Esophagus muscularis mucosa (tissue), 4 donors: ENCODE measurements at regions not wholly inside any gene's neighbourhood (a gene's known extent, or its start where the extent isn't known, plus 50 kb on each side); places are given as distances from the start of the nearest gene placed in this dataset.

Source experiments
- DNase-seq: peaks from one replicate; pipeline ENCODE4 v3.0.0-alpha.2; 2017; ENCODE audit errors: extremely low spot score
- H3K27ac ChIP-seq, 4 donors: fragments of 200-600 bp; sonication (generic); replicated peaks in 1 of 4; 1 replicate in 3 of 4; 2 replicates in 1 of 4; pipeline ENCODE4 v1.5.1; 2016 to 2019; ENCODE audit warnings: mild to moderate bottlenecking in 1 of 4
- H3K27me3 ChIP-seq, 4 donors: fragments of 200-600 bp; sonication (generic); one replicate each; pipeline versions ENCODE4 v1.5.1 to v1.6.0; 2016 to 2019
- H3K36me3 ChIP-seq, 4 donors: fragments of 200-600 bp; sonication (generic); one replicate each; pipeline ENCODE4 v1.5.1; 2016 to 2019
- H3K4me1 ChIP-seq, 4 donors: fragments of 200-600 bp; sonication (generic); one replicate each; pipeline ENCODE4 v1.5.1; 2016 to 2019
- H3K4me3 ChIP-seq, 4 donors: fragments of 200-600 bp; sonication (generic); 1 replicate in 2 of 4; 2 replicates in 2 of 4; pipeline ENCODE4 v1.5.1; 2016 to 2019; ENCODE audit warnings: mild to moderate bottlenecking in 4 of 4, moderate library complexity in 1 of 4
- H3K9me3 ChIP-seq, 4 donors: fragments of 200-600 bp; sonication (generic); 1 replicate in 3 of 4; 2 replicates in 1 of 4; pipeline ENCODE4 v1.5.1; 2016 to 2019
- EP300 ChIP-seq: sonication (generic); formaldehyde crosslinking; IDR thresholded peaks from one replicate; pipeline ENCODE4 v1.6.1; 2017; ENCODE audit warnings: antibody characterized with exemption
- POLR2A ChIP-seq: fragments of 450-650 bp; IDR thresholded peaks from one replicate; pipeline ENCODE4 v1.6.1; 2017; ENCODE audit warnings: antibody characterized with exemption, moderate library complexity, mild to moderate bottlenecking, low read depth
- POLR2AphosphoS5 ChIP-seq, 2 donors: sonication (generic); formaldehyde crosslinking; IDR thresholded peaks; one replicate each; pipeline ENCODE4 v1.6.1; 2017; ENCODE audit warnings: antibody characterized with exemption in 2 of 2
- WGBS: methylation state at CpG from one replicate; pipeline ENCODE4 v1.1.5; 2018; 5-methylcytosine and 5-hydroxymethylcytosine counted together
- intact Hi-C: fragments of 100-400 bp; cut with DNase I; formaldehyde crosslinking; loops from one replicate; pipeline ENCODE4 v1.15.1; 2023
- TF ChIP-seq, protein P1 (sequence below), 3 experiments: fragments of 200-600 bp in 2 of 3; fragments of 450-650 bp in 1 of 3; sonication (generic) in 2 of 3; IDR thresholded peaks; one replicate each; pipeline ENCODE4 v1.5.1; 2017 to 2019; ENCODE audit warnings: antibody characterized with exemption in 3 of 3, mild to moderate bottlenecking in 2 of 3, moderate library complexity in 1 of 3

GRCh38 chr6:44721954-44722578 lies 334.6 kb downstream of the CDC5L start:
- Histone ChIP-seq H3K4me1 (no peaks in the 10 kb centered on the region), H3K27me3 (no peaks in the 10 kb centered on the region), H3K9me3 (no peaks in the 10 kb centered on the region), H3K27ac (no peak overlapping the region), H3K36me3 (no peaks in the 10 kb centered on the region), H3K4me3 (no peak overlapping the region)
- TF ChIP-seq, protein P1, sequence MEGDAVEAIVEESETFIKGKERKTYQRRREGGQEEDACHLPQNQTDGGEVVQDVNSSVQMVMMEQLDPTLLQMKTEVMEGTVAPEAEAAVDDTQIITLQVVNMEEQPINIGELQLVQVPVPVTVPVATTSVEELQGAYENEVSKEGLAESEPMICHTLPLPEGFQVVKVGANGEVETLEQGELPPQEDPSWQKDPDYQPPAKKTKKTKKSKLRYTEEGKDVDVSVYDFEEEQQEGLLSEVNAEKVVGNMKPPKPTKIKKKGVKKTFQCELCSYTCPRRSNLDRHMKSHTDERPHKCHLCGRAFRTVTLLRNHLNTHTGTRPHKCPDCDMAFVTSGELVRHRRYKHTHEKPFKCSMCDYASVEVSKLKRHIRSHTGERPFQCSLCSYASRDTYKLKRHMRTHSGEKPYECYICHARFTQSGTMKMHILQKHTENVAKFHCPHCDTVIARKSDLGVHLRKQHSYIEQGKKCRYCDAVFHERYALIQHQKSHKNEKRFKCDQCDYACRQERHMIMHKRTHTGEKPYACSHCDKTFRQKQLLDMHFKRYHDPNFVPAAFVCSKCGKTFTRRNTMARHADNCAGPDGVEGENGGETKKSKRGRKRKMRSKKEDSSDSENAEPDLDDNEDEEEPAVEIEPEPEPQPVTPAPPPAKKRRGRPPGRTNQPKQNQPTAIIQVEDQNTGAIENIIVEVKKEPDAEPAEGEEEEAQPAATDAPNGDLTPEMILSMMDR (IDR thresholded peaks at IDR 0.05): no peak
- no peak for TF ChIP-seq POLR2A
- no peak for TF ChIP-seq POLR2AphosphoS5 (IDR thresholded peaks at IDR 0.05)
- TF ChIP-seq EP300: no peak
- no peak for DNase-seq
- intact Hi-C loops: no loop called here
- 95% methylated on average over 2 of the region's 2 CpGs for WGBS

GRCh38 chr6:44722736-44723135 lies 335.2 kb downstream of the CDC5L start:
- TF ChIP-seq EP300: no peak
- no peak for TF ChIP-seq POLR2AphosphoS5 (IDR thresholded peaks at IDR 0.05)
- TF ChIP-seq POLR2A: no peak
- TF ChIP-seq, protein P1 (IDR thresholded peaks at IDR 0.05): no peak
- no peak overlapping the region for H3K27ac ChIP-seq
- H3K4me1 ChIP-seq: no peaks in the 10 kb centered on the region
- intact Hi-C loops: no loop called here
- H3K4me3 ChIP-seq: no peak overlapping the region
- WGBS: 81% methylated on average over 1 of the region's 1 CpG
- no peaks in the 10 kb centered on the region for H3K36me3 ChIP-seq
- H3K27me3 ChIP-seq: no peaks in the 10 kb centered on the region
- H3K9me3 ChIP-seq: no peaks in the 10 kb centered on the region
- no peak for DNase-seq

- WGBS: 85% methylated on average over 5 of the region's 5 CpGs
- no peaks in the 10 kb centered on the region for H3K27me3 ChIP-seq
- H3K36me3 ChIP-seq: no peaks in the 10 kb centered on the region
- H3K9me3 ChIP-seq: no peaks in the 10 kb centered on the region
- DNase-seq: no peak
- no peak overlapping the region for H3K4me3 ChIP-seq
- no peaks in the 10 kb centered on the region for H3K4me1 ChIP-seq
- intact Hi-C loops: no loop called here
- H3K27ac ChIP-seq: no peak overlapping the region
- TF ChIP-seq EP300: no peak
- TF ChIP-seq POLR2AphosphoS5 (IDR thresholded peaks at IDR 0.05): no peak
- TF ChIP-seq POLR2A: no peak
- TF ChIP-seq, protein P1 (IDR thresholded peaks at IDR 0.05): no peak
Measured at GRCh38 chr6:44723439-44724197, 336.1 kb downstream of the CDC5L start.

- no peak for DNase-seq
- WGBS: 86% methylated on average over 4 of the region's 4 CpGs
- H3K36me3 ChIP-seq: no peaks in the 10 kb centered on the region
- H3K4me3 ChIP-seq: no peak overlapping the region
- TF ChIP-seq, protein P1 (IDR thresholded peaks at IDR 0.05): no peak
- no peak for TF ChIP-seq POLR2AphosphoS5 (IDR thresholded peaks at IDR 0.05)
- no peak for TF ChIP-seq POLR2A
- no peak for TF ChIP-seq EP300
- intact Hi-C loops: no loop called here
- no peaks in the 10 kb centered on the region for H3K4me1 ChIP-seq
- H3K9me3 ChIP-seq: no peaks in the 10 kb centered on the region
- no peak overlapping the region for H3K27ac ChIP-seq
- H3K27me3 ChIP-seq: no peaks in the 10 kb centered on the region
Measured at GRCh38 chr6:44725070-44725469, 337.6 kb downstream of the CDC5L start.
